HG03469 (cell line): ENCODE measurements at regions not wholly inside any gene's neighbourhood (a gene's known extent, or its start where the extent isn't known, plus 50 kb on each side); places are given as distances from the start of the nearest gene placed in this dataset.

ENCODE experiments used
- ATAC-seq: cut with Tn5 transposase; IDR thresholded peaks from one replicate; pipeline ENCODE4 v1.9.1; 2021; ENCODE audit warnings: mild to moderate bottlenecking, moderate library complexity, moderate number of reproducible peaks; ENCODE audit not compliant: unreplicated experiment

- no peak for ATAC-seq
Observed at GRCh38 chr4:125735102-125735501, 420.3 kb downstream of the FAT4 start.

DNA sequence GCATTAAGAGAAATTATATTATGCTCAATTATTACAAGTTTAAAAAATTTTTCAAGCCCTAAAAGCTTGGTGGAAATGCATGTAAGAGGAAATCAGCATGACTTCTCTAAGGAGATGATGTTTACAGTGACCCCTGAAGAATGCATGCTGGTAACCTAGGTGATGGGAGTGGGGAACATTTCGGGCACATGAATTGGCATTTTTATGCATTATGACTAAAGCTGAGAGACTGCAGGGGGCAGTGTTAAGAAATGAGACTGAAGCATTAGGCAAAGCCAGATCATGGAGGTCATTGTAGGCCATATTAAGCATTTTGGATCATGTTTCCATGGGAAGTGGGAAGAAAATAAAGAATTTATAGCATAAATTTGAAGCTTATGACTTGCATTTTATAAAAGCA, 421.3 kb downstream of the FAT4 start:
- ATAC-seq, result no peak

GRCh38 chr4:125739760-125740159, 425.0 kb downstream of the FAT4 start:
- ATAC-seq, result no peak

DNA sequence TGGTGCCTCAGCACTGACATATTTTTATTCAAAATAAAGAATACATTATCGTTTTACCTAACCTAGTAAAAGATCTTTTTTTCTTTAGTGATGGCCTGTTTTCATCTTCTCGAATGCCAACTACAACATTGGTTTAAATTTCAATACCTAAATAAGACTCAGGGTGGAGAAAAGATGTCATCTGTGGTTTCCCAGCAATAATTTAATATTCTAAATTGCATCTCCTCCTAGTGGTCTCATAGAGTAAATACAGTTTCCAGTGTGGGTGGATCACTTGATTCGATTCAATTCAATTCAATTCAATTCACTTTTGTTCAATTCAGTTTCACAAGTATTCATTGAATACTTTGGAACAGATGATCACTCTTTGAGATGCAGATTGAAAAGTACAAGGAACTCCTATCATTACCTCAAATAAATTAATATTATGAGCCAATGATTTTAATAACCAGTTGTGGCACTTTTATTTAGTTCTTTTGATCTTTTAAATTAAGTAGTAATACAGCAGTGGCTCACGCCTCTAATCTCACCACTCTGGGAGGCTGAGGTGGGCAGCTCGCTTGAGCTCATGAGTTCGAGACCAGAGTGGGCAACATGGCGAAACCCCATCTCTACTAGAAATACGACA, 427.2 kb downstream of the FAT4 start:
- ATAC-seq, result no peak

- no peak for ATAC-seq
Observed at GRCh38 chr4:125744891-125745364, 430.2 kb downstream of the FAT4 start.

DNA sequence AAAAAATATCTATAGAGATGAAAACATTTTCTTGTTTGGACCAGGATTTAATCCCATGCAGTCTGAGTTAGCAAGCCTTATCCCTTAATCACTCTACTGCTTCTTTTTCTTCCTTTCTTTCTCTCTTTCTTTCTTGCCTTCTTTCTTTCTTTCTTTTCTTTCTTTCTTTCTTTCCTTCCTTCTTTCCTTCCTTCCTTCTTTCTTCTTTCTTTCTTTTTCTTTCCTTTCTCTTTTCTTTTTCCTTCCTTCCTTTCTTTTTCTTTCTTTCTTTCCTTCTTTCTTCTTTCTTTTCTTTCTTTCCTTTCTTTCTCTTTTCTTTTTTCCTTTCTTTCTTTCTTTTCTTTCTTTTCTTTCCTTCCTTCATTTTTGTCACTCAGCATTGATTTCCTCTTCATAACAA, 434.6 kb downstream of the FAT4 start:
- ATAC-seq, result no peak

DNA sequence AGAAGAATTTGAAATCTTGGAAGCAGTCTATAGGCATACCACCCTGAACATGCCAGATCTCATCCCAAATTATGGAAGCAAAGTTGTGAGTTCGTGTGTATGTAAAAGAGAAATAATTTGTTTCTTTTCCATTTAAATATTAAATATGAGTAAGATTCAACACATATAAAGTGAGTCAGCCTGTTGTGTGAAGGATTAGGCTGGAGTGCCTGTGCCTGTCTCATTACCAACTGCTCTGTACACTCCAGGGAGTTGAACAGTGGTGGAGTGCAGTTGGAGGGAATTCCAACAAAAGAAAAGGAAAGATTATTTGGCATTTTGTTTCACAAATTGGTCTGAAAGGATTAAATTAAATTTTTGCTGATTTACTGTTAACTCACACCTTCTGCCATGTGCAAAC, 435.6 kb downstream of the FAT4 start:
- ATAC-seq, result no peak

DNA sequence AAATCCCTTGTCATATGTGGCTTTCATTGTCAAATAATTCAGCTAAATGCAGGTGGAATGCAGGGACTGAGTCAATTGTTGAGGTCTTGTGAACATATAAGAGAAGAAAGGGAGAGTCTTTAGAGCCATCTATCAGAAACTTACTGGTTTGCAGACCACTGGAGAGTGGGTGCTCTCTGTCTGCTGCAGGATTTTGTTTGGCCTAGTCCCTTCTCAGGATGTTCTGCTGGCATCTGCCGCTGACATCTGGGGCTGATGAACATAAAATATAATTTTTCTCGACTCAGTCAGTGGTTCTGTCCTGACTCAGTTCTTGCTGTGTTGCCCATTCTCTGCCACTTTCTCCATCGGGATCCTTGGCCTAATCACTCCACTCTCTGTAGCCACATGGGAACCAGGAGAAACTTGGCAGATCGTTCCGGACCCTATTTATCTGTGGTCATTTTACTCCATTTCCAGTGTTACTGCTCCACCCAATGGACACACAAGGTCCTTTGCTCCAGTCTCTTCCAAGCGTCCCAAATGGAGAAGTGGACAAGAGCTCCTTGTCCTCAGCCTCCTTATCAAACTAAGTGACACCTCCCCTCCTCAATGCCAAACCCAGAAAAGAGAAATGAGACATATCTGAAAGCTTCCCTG, 436.2 kb downstream of the FAT4 start:
- ATAC-seq, result no peak

- no peak for ATAC-seq
Observed at GRCh38 chr4:125758438-125758837, 443.7 kb downstream of the FAT4 start.

- no peak for ATAC-seq
Observed at GRCh38 chr4:125760201-125760819, 445.6 kb downstream of the FAT4 start.

DNA sequence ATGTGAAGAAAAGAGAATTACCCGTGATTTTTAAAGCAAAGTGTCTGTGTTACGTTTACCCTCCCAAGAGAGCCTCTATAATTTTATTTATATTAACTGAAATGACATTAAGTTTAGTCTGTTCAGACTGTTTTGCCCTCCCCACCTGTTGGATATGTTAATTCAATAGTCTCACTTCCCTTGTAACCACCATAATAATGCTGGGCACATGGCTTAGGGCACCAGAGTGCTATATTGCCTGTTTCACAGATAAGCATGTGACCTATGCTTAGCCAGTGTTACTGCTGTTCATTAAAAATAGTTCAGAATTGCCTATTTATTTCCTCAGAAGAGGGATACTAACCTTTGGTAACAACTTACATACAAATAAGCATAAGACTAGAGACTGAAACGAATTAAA, 446.2 kb downstream of the FAT4 start:
- ATAC-seq, result no peak

DNA sequence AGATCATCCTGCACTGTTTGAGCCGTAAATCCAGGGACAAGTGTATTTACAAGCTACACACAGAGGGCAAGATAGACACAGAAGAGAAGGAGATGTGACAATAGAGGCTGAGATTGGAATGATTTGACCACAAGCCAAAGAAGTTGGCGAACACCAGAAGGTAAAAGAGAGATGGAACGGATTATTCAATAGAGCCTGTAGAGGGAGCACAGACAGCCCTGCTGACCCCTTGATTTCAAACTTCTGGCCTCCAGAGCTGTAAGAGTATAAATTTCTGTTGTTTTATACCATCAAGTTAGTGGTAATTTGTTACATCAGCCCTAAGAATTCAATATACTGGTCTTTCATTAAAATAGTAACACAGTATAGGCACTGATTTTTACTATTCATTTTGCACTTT, 447.8 kb downstream of the FAT4 start:
- ATAC-seq, result no peak

- ATAC-seq, result no peak
Observed at GRCh38 chr4:125765941-125766340, 451.2 kb downstream of the FAT4 start.

DNA sequence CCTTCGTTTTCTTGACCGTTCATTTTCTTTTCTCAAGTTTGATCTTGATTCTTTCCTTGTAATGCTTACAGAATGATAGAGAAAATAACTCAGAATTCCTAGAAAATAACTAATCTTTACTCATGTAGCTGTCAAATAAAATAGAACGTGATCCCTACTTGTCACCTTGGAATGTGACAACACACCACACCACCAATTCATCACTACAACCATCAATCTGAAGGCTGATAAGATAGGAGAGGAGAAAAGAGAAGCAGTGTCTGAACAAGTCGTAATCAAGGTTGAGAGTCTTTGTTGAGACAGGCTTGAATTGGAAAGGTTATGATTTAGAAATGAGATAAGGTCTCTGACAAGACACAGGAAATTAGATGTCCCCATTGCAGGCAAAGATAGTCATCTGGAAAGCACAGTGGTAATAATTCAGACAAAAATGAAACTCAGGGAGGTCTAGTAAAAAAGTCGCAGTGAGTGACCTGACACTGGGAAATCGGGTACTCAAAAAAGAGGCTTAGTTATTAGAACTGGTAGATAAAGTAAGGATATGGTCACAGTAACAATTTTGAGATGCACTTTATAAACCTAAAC, 456.2 kb downstream of the FAT4 start:
- ATAC-seq, result no peak

DNA sequence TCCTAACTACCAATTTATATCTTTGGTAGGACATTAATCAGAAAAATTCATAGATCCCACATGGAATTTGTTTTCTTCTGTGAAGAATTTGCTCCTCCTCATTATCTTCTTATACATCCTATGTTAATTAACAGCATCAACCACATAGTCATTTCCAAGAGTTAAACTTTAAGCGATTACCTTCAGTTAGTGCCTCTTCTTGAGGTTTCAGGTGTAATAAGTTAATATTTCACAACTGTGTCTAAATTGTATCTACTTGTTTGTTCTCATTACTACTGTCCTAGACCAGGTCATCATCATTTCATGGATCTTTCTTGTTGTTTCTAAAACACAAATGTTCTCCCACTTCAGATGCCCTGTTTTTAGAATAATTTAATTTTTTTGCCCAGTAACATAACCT, 457.9 kb downstream of the FAT4 start:
- ATAC-seq, result peak; percentile 57

GRCh38 chr4:125773502-125773901, 458.7 kb downstream of the FAT4 start:
- ATAC-seq, result no peak

GRCh38 chr4:125773931-125774330, 459.2 kb downstream of the FAT4 start:
- no peak for ATAC-seq

GRCh38 chr4:125776146-125776545, 461.4 kb downstream of the FAT4 start:
- ATAC-seq, result no peak

DNA sequence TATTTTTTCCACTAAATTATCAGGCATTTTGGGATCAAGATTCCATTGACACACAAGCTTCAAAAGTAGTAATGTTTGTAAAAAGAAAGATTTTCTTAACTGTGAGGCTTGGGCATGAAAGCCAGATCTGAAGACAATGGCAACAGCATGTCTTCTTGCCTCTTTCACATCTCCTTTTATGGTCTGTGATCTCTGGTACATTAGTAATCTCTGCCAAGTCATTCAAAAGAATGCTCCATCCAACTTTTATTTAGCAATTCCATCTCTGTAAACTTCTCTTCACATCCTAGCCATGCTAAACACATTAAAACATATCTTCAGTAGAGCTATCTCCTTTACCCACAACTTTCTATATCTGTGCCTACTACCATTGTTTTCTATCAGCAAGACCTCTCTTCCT, 465.4 kb downstream of the FAT4 start:
- ATAC-seq, result no peak

GRCh38 chr4:125780747-125781146, 466.0 kb downstream of the FAT4 start:
- no peak for ATAC-seq

DNA sequence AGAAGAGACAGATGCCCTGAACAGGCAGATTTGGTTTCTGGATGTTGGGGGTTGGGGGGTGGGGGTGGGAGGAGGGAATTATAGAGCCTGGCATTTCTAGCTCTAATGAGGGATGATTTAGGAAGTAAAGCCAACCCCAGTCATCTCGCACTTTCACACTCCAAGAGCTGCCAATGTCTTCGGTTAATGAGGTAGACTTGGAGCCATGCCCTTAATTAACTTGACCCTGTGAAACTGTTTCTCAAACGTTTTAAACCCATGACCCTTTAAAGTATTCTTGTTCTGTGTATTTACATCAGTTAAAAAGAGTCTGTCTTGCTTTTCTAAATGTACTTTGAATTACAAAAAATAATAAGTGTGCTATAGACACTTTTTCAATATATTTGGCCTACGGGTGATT, 466.9 kb downstream of the FAT4 start:
- ATAC-seq, result no peak

DNA sequence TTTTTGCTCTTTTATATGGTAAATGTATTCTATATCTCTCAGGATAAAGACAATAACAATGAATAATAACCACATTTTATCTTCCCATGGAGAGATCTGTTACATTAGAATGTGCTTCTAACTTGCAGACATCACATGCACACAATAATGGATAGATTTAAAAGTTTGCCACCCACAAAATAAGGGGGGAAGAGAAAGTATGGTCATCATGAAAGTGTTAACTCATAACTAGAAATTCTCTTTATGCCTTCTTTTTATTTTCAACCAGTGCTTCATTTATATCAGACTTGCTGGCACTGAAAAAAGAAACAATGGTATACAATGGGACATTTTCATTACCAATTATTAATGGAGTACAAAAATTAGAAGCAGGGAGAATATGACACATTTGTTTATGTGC, 470.0 kb downstream of the FAT4 start:
- ATAC-seq, result no peak
